K562 (cell line): ENCODE measurements at regions not wholly inside any gene's neighbourhood (a gene's known extent, or its start where the extent isn't known, plus 50 kb on each side); places are given as distances from the start of the nearest gene placed in this dataset.

Experiments used
- ATAC-seq: fragments of 200-7000 bp; cut with Tn5 transposase; 3 replicates; pipeline ENCODE4 v1.9.1; 2020; ENCODE audit warnings: moderate library complexity
- BruUV-seq: library from RNA; stranded (reverse); fragments of 400-500 nt; replicated peaks from 2 replicates; lab custom pipeline; 2021; lab: Mats Ljungman, UMichigan
- CTCF ChIA-PET: fragments of 300-600 bp; formaldehyde crosslinking; extraction: SDS; loops from one replicate; lab custom pipeline; 2021; ENCODE audit warnings: low intra/inter-chr PET ratio; lab: Yijun Ruan, JAX
- POLR2A ChIA-PET: fragments of 300-600, 350-650 bp; sonication (Branson Sonifier 250); formaldehyde crosslinking; extraction: SDS; loops from one replicate; lab custom pipeline; 2021; ENCODE audit warnings: antibody characterized with exemption, inconsistent platforms; lab: Yijun Ruan, JAX
- DNase-seq, 4 experiments: peaks; one replicate each; pipeline versions ENCODE4 v3.0.0 to v3.0.0-alpha.2; 2011 to 2018; ENCODE audit warnings: low spot score in 3 of 4, mixed read lengths in 3 of 4; ENCODE audit errors: extremely low read depth in 1 of 4
- FAIRE-seq: peaks from 2 replicates; lab custom pipeline; 2011; peaks lifted over from hg19 to GRCh38; lab: Jason Lieb, UNC
- H2AFZ ChIP-seq: 2 replicates; pipeline ENCODE4 v1.6.0; 2011; ENCODE audit warnings: low read depth, low read length, control low read depth, inconsistent platforms
- H3K27ac ChIP-seq: fragments of 200-600 bp; 3 replicates; pipeline ENCODE4 v1.8.0; 2011; ENCODE audit warnings: low read depth, mild to moderate bottlenecking, control low read depth, inconsistent platforms, low read length, moderate library complexity, mixed read lengths; ENCODE audit errors: extremely low read depth
- H3K27me3 ChIP-seq, 2 experiments: fragments of 300-600 bp in 1 of 2; 2 replicates in 1 of 2; 3 replicates in 1 of 2; pipeline versions ENCODE4 v1.6.0 to v1.8.0; 2011; ENCODE audit warnings: inconsistent platforms in 2 of 2, low read length in 2 of 2, mild to moderate bottlenecking in 1 of 2, mixed read lengths in 1 of 2, moderate library complexity in 1 of 2; ENCODE audit not compliant: control insufficient read depth in 2 of 2, insufficient read depth in 2 of 2
- H3K36me3 ChIP-seq: fragments of 300-600 bp; 3 replicates; pipeline ENCODE4 v1.8.0; 2011; ENCODE audit warnings: mild to moderate bottlenecking, low read length, inconsistent platforms; ENCODE audit not compliant: control insufficient read depth, insufficient read depth
- H3K4me1 ChIP-seq, 2 experiments: fragments of 200-600 bp in 1 of 2; replicated peaks in 1 of 2; 2 replicates in 1 of 2; 3 replicates in 1 of 2; pipeline versions ENCODE4 v1.5.1 to v1.8.0; 2011; ENCODE audit warnings: inconsistent platforms in 2 of 2, low read length in 2 of 2, mild to moderate bottlenecking in 1 of 2, mixed read lengths in 1 of 2, moderate library complexity in 1 of 2; ENCODE audit not compliant: control insufficient read depth in 2 of 2, insufficient read depth in 2 of 2
- H3K4me2 ChIP-seq: 2 replicates; pipeline ENCODE4 v1.6.1; 2011; ENCODE audit warnings: low read length, control low read depth, inconsistent platforms, mixed read lengths; ENCODE audit not compliant: insufficient read depth
- H3K4me3 ChIP-seq: fragments of 200-600 bp; sonication (generic), shearing (Covaris generic); 2 replicates; pipeline ENCODE4 v1.5.1; 2016; ENCODE audit warnings: control low read depth, inconsistent platforms
- H3K79me2 ChIP-seq: fragments of 200-600 bp; 3 replicates; pipeline ENCODE4 v1.8.0; 2011; ENCODE audit warnings: low read length, inconsistent platforms; ENCODE audit not compliant: control insufficient read depth, insufficient read depth
- H3K9ac ChIP-seq, 2 experiments: 2 replicates each; pipeline versions ENCODE4 v1.6.0 to v1.6.1; 2011; ENCODE audit warnings: low read depth in 2 of 2, low read length in 2 of 2, control low read depth in 1 of 2, inconsistent platforms in 1 of 2, mild to moderate bottlenecking in 1 of 2, mixed read lengths in 1 of 2; ENCODE audit not compliant: insufficient read depth in 1 of 2
- H3K9me1 ChIP-seq: one replicate; pipeline ENCODE4 v1.6.0; 2011; ENCODE audit warnings: inconsistent platforms, mild to moderate bottlenecking, low read length, moderate library complexity; ENCODE audit not compliant: control insufficient read depth, insufficient read depth
- H3K9me3 ChIP-seq: replicated peaks from 2 replicates; pipeline ENCODE4 v1.5.1; 2011; ENCODE audit warnings: low read depth, low read length, inconsistent platforms; ENCODE audit not compliant: control insufficient read depth, insufficient read depth
- H4K20me1 ChIP-seq: replicated peaks from 2 replicates; pipeline ENCODE4 v1.6.1; 2011; ENCODE audit warnings: low read length, inconsistent platforms, mixed read lengths; ENCODE audit not compliant: control insufficient read depth, insufficient read depth
- HDAC3 ChIP-seq: fragments of 450-650 bp; IDR thresholded peaks from 2 replicates; pipeline ENCODE4 v1.6.1; 2018; ENCODE audit warnings: borderline replicate concordance, mild to moderate bottlenecking, moderate library complexity; ENCODE audit not compliant: partially characterized antibody
- SAFB2 ChIP-seq: fragments of 200-400 bp; formaldehyde crosslinking; IDR thresholded peaks from 2 replicates; pipeline ENCODE4 v1.6.1; 2018; ENCODE audit warnings: borderline replicate concordance, low read length, low read depth, moderate library complexity; ENCODE audit not compliant: severe bottlenecking
- SPI1 ChIP-seq: IDR thresholded peaks from 2 replicates; pipeline ENCODE4 v1.6.1; 2011; ENCODE audit warnings: low read depth, low read length, control low read depth, borderline replicate concordance
- TGIF2 ChIP-seq: sonication (generic); formaldehyde crosslinking; IDR thresholded peaks from 2 replicates; pipeline ENCODE4 v1.8.1; 2022; ENCODE audit warnings: mild to moderate bottlenecking, missing genetic modification reagents, moderate library complexity
- THAP7 ChIP-seq: fragments of 250-450 bp; sonication (Bioruptor Pico); IDR thresholded peaks from 2 replicates; pipeline ENCODE4 v1.5.0; 2021
- ZNF766 ChIP-seq: fragments of 200-800 bp; sonication (Bioruptor generic); conservative IDR thresholded peaks from 2 replicates; pipeline ENCODE4 v1.6.1; 2016; ENCODE audit warnings: missing genetic modification characterization, missing compliant biosample characterization
- WGBS: fragments of 100-300 bp; shearing (Covaris generic); methylation state at CpG from one replicate; pipeline ENCODE4 v1.1.6; 2016; ENCODE audit warnings: low coverage, mixed read lengths; ENCODE audit not compliant: insufficient coverage; ENCODE audit errors: missing lambda C conversion rate; 5-methylcytosine and 5-hydroxymethylcytosine counted together
- in situ Hi-C: fragments of 300-500 bp; cut with MboI; formaldehyde crosslinking; loops from 4 replicates; pipeline ENCODE4 v1.15.0; 2018; ENCODE audit warnings: inconsistent platforms, mixed read lengths
- intact Hi-C: fragments of 100-400 bp; cut with micrococcal nuclease; formaldehyde crosslinking; loops from 2 replicates; pipeline ENCODE4 v1.14.2; 2022

GRCh38 chr7:68009716-68010115 lies 1013.1 kb downstream of the TYW1 start:
- FAIRE-seq: no peak
- 3% methylated on average over 4 of the region's 4 CpGs for WGBS
- DNase-seq: no peak
- Histone ChIP-seq H3K9ac (no peak overlapping the region), H2AFZ (no peak overlapping the region), H3K4me1 (no peaks in the 10 kb centered on the region), H3K27me3 (peaks cover 0 to 5% of the 10 kb centered on the region in 2 experiments; a peak in 3 of 5 replicates), H3K4me3 (no peak overlapping the region), H3K9me1 (no peaks in the 10 kb centered on the region), H4K20me1 (no peaks in the 10 kb centered on the region), H3K36me3 (no peaks in the 10 kb centered on the region), H3K27ac (no peak overlapping the region), H3K79me2 (no peaks in the 10 kb centered on the region), H3K4me2 (no peak overlapping the region), H3K9me3 (no peaks in the 10 kb centered on the region)
- no peak for ATAC-seq
- CTCF ChIA-PET: no interaction called here
- no peak for TF ChIP-seq HDAC3
- no peak for TF ChIP-seq ZNF766 (CRISPR knock-in tag)
- no peak for TF ChIP-seq TGIF2 (CRISPR knock-in tag)
- TF ChIP-seq SAFB2: no peak
- in situ Hi-C loops (no loop called here), intact Hi-C loops (no loop called here)
- POLR2A ChIA-PET: no interaction called here
- BruUV-seq: no TSS peak

- Histone ChIP-seq H3K27ac (no peak overlapping the region), H3K36me3 (no peaks in the 10 kb centered on the region), H3K79me2 (no peaks in the 10 kb centered on the region), H3K4me3 (no peak overlapping the region), H3K4me2 (no peak overlapping the region), H3K9me1 (no peaks in the 10 kb centered on the region), H3K27me3 (peaks cover 0 to 5% of the 10 kb centered on the region in 2 experiments; a peak in 2 of 5 replicates), H3K9ac (no peak overlapping the region), H4K20me1 (no peaks in the 10 kb centered on the region), H2AFZ (no peak overlapping the region), H3K4me1 (no peaks in the 10 kb centered on the region), H3K9me3 (no peaks in the 10 kb centered on the region)
- ChIA-PET POLR2A (no interaction called here), CTCF (no interaction called here)
- TF ChIP-seq SPI1: peak; percentile 64; the same call in 1 of the 2 replicates
- TF ChIP-seq THAP7: no peak
- 0% methylated on average over 11 of the region's 11 CpGs for WGBS
- DNase-seq (no peak), FAIRE-seq (no peak), ATAC-seq (no peak)
- intact Hi-C loops: no loop called here
- in situ Hi-C loops: no loop called here
- BruUV-seq: no TSS peak
Measured at GRCh38 chr7:68014031-68014736, 1017.6 kb downstream of the TYW1 start.
